Uterus (tissue), 2 donors: ENCODE measurements at regions not wholly inside any gene's neighbourhood (a gene's known extent, or its start where the extent isn't known, plus 50 kb on each side); places are given as distances from the start of the nearest gene placed in this dataset.

Source experiments
- POLR2A ChIP-seq, 2 donors: fragments of 450-650 bp; IDR thresholded peaks; one replicate each; pipeline ENCODE4 v1.6.1; 2016; ENCODE audit warnings: antibody characterized with exemption in 2 of 2, mild to moderate bottlenecking in 1 of 2, moderate library complexity in 1 of 2
- TF ChIP-seq, protein P1 (sequence below), 4 experiments: fragments of 200-600 bp in 2 of 4; fragments of 450-650 bp in 2 of 4; sonication (generic) in 2 of 4; IDR thresholded peaks; one replicate each; pipeline ENCODE4 v1.5.1; 2016 to 2019; ENCODE audit warnings: antibody characterized with exemption in 4 of 4, mild to moderate bottlenecking in 2 of 4, moderate library complexity in 1 of 4

DNA sequence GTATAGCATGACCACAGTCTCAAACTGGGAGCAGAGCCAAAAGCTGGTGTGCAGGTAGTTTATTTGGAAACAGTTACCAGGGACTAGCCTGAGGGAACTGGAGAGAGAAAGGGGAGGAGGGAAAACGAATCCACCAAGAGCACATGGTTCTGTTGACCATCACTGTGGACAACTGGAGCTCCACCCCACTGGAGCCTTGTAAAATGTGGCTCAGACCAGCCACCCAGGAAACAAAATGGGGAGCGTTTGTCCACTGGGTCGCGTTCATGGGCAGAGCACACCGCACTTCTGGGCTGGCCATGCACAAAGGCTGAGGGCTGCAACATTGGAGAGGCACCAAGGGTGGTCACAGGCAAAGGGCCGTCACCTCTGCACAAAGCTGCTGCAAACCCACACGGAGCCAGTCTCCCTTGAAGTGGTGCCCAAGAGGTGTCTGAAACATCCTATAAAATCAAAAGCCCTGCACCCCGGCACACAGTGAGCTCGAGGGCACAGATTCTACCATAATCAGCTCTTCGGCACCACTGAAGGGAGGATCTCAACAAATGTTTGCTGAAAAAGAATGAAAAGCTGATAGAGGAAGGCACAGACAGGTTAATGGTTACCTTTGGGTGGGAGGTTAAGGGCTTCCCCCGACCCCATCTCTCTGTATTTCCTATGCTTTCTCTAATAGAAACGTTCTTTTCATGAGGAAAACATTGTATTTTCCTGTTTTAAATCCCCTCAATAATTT, 192.9 kb downstream of the INHBB start:
- TF ChIP-seq, protein P1, sequence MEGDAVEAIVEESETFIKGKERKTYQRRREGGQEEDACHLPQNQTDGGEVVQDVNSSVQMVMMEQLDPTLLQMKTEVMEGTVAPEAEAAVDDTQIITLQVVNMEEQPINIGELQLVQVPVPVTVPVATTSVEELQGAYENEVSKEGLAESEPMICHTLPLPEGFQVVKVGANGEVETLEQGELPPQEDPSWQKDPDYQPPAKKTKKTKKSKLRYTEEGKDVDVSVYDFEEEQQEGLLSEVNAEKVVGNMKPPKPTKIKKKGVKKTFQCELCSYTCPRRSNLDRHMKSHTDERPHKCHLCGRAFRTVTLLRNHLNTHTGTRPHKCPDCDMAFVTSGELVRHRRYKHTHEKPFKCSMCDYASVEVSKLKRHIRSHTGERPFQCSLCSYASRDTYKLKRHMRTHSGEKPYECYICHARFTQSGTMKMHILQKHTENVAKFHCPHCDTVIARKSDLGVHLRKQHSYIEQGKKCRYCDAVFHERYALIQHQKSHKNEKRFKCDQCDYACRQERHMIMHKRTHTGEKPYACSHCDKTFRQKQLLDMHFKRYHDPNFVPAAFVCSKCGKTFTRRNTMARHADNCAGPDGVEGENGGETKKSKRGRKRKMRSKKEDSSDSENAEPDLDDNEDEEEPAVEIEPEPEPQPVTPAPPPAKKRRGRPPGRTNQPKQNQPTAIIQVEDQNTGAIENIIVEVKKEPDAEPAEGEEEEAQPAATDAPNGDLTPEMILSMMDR (IDR thresholded peaks at IDR 0.05), result no peak
- no peak for TF ChIP-seq POLR2A (IDR thresholded peaks at IDR 0.05)
